ENCODE measurements at regions not wholly inside any gene's neighbourhood (a gene's known extent, or its start where the extent isn't known, plus 50 kb on each side); places are given as distances from the start of the nearest gene placed in this dataset.

DNA sequence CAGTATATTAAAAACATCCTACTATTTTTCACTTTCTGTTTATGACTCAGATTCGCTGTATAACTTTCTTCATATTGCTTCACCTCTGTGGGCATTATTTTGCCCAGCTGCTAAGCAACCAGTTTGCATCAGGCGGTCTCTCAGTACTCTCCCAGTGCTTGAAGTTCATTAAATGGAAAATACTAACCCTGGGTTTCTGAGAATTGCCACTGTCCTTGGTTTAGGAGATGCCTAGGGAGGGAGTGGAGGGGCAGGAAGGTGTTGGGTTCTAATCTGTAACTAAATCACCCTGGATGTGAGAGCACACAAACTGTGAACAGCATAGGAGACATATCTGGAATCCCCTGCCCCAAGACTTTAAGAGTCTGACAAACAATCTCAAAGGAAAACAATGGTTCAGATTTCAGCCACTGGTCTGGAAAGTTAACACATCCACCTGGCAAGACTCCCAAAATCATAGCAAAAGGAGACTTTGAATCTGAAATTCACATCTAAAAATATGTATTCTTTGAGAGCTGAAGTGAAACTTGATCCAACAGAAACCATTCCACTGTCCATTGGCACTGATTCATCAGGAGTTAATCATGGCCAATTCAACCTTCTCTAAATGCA is 540.0 kb downstream of the SOX6 start:
- Mint-ChIP-seq H3K27ac (no peak overlapping the region), H3K9me3 (peaks cover 3% of the 10 kb centered on the region), H3K27me3 (peaks cover 15% of the 10 kb centered on the region), H3K4me3 (no peak overlapping the region), H3K36me3 (ENCODE audit: low read depth) (no peaks in the 10 kb centered on the region), H3K4me1 (ENCODE audit: low read depth) (no peaks in the 10 kb centered on the region)
- ATAC-seq (ENCODE audit: poor library complexity) (no peak), DNase-seq (peak in 3 of 14 experiments; percentile 13 to 59 (median 48))
- H3K9me3 ChIP-seq (ENCODE audit: control insufficient read depth in 1 of 2, insufficient read depth in 1 of 2, low read length in 2 of 2) = no peaks in the 10 kb centered on the region
- ChIA-PET CTCF (no interaction called here), POLR2A (no interaction called here)
- H3K36me3 ChIP-seq (ENCODE audit: insufficient read depth, low read length) = no peaks in the 10 kb centered on the region
- TF ChIP-seq, protein P1, sequence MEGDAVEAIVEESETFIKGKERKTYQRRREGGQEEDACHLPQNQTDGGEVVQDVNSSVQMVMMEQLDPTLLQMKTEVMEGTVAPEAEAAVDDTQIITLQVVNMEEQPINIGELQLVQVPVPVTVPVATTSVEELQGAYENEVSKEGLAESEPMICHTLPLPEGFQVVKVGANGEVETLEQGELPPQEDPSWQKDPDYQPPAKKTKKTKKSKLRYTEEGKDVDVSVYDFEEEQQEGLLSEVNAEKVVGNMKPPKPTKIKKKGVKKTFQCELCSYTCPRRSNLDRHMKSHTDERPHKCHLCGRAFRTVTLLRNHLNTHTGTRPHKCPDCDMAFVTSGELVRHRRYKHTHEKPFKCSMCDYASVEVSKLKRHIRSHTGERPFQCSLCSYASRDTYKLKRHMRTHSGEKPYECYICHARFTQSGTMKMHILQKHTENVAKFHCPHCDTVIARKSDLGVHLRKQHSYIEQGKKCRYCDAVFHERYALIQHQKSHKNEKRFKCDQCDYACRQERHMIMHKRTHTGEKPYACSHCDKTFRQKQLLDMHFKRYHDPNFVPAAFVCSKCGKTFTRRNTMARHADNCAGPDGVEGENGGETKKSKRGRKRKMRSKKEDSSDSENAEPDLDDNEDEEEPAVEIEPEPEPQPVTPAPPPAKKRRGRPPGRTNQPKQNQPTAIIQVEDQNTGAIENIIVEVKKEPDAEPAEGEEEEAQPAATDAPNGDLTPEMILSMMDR (IDR thresholded peaks at IDR 0.05) = no peak
- intact Hi-C loops (cut with DNase I, micrococcal nuclease) = no loop called here
- H3K27me3 ChIP-seq (ENCODE audit: control insufficient read depth in 1 of 2, insufficient read depth in 2 of 2, low read length in 2 of 2) = no peaks in the 10 kb centered on the region
- no peak overlapping the region for H3K4me3 ChIP-seq (ENCODE audit: low read length)
- no peak overlapping the region for H3K27ac ChIP-seq (ENCODE audit: low read depth in 1 of 2, low read length in 2 of 2)
- no peaks in the 10 kb centered on the region for H3K4me1 ChIP-seq (ENCODE audit: insufficient read depth, low read length)

DNA sequence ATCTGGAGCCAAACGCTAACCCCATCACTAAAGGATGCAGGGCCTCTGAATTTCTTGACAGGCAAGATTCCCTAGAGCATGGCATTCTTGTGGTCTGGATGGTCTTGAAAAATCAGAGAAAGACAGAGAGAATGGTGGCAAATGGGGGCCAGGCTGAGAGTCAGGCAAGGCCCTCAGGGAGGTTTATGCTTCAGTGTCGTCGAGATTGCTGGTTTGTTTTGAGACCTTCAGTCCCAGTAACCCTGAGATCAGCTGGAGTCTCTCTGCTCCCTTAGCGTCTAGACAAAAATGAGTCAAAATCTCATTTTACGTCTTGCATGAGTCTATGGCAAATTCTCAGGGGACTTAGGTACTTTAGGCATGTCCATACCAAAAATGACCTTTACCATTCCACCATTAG is 539.3 kb downstream of the SOX6 start:
- no peaks in the 10 kb centered on the region for H3K4me1 Mint-ChIP-seq (ENCODE audit: low read depth)
- H3K27ac ChIP-seq (ENCODE audit: low read depth in 1 of 2, low read length in 2 of 2) = no peak overlapping the region
- H3K9me3 ChIP-seq (ENCODE audit: control insufficient read depth in 1 of 2, insufficient read depth in 1 of 2, low read length in 2 of 2) = no peaks in the 10 kb centered on the region
- TF ChIP-seq, protein P1 (IDR thresholded peaks at IDR 0.05) = no peak
- peaks cover 15% of the 10 kb centered on the region for H3K27me3 Mint-ChIP-seq
- no peak overlapping the region for H3K4me3 ChIP-seq (ENCODE audit: low read length)
- H3K4me3 Mint-ChIP-seq = no peak overlapping the region
- no peaks in the 10 kb centered on the region for H3K36me3 ChIP-seq (ENCODE audit: insufficient read depth, low read length)
- no peaks in the 10 kb centered on the region for H3K27me3 ChIP-seq (ENCODE audit: control insufficient read depth in 1 of 2, insufficient read depth in 2 of 2, low read length in 2 of 2)
- ChIA-PET POLR2A (no interaction called here), CTCF (no interaction called here)
- no peak for ATAC-seq (ENCODE audit: poor library complexity)
- no peaks in the 10 kb centered on the region for H3K36me3 Mint-ChIP-seq (ENCODE audit: low read depth)
- intact Hi-C loops (cut with DNase I, micrococcal nuclease) = no loop called here
- H3K27ac Mint-ChIP-seq = no peak overlapping the region
- peaks cover 3% of the 10 kb centered on the region for H3K9me3 Mint-ChIP-seq
- H3K4me1 ChIP-seq (ENCODE audit: insufficient read depth, low read length) = no peaks in the 10 kb centered on the region
- no peak for DNase-seq

DNA sequence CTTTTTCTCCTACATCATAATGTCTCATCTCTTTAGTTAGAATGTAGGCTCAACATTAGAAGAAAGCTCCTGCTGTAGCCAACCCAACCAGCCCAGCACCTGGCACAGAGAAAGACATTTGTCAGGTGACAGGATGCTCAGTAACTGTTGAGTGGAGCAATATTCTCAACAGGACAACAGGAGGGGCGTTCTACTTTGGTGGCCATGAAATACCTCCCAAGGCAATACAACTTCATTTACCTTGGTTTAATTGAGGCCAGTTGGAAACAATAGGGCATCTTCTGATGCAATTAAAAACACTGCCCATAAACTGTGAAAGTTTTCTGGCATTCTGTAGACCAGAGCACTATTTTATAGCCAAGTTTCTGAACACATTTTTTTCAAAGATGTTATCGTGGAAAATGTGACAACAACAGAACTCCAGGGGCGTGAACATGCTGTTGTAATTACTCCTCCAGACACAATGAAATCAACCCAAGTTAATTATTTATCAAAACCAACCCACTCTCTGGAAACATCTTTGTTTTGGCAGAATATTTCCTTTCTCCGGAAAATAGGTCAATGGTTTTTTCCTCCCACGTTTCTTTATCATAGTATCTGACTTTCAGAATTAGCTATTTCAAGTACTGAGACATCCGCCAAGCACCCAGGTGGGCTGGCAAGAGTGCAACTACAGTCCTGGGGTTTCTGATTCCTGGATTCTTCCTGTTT is 538.1 kb downstream of the SOX6 start:
- Histone ChIP-seq H3K4me1 (ENCODE audit: insufficient read depth, low read length) (no peaks in the 10 kb centered on the region), H3K4me3 (ENCODE audit: low read length) (no peak overlapping the region), H3K27ac (ENCODE audit: low read depth in 1 of 2, low read length in 2 of 2) (no peak overlapping the region), H3K36me3 (ENCODE audit: insufficient read depth, low read length) (no peaks in the 10 kb centered on the region), H3K9me3 (ENCODE audit: control insufficient read depth in 1 of 2, insufficient read depth in 1 of 2, low read length in 2 of 2) (no peaks in the 10 kb centered on the region), H3K27me3 (ENCODE audit: control insufficient read depth in 1 of 2, insufficient read depth in 2 of 2, low read length in 2 of 2) (no peaks in the 10 kb centered on the region)
- TF ChIP-seq, protein P1 (IDR thresholded peaks at IDR 0.05) = no peak
- peaks cover 3% of the 10 kb centered on the region for H3K9me3 Mint-ChIP-seq
- H3K36me3 Mint-ChIP-seq (ENCODE audit: low read depth) = no peaks in the 10 kb centered on the region
- no peak overlapping the region for H3K4me3 Mint-ChIP-seq
- H3K27ac Mint-ChIP-seq = no peak overlapping the region
- peaks cover 15% of the 10 kb centered on the region for H3K27me3 Mint-ChIP-seq
- no peaks in the 10 kb centered on the region for H3K4me1 Mint-ChIP-seq (ENCODE audit: low read depth)
- ChIA-PET POLR2A (no interaction called here), CTCF (no interaction called here)
- ATAC-seq (ENCODE audit: poor library complexity) (no peak), DNase-seq (no peak)
- intact Hi-C loops (cut with DNase I, micrococcal nuclease) = no loop called here
